ENCODE measurements at regions not wholly inside any gene's neighbourhood (a gene's known extent, or its start where the extent isn't known, plus 50 kb on each side); places are given as distances from the start of the nearest gene placed in this dataset.

- Mint-ChIP-seq H3K36me3 (peaks cover 69% of the 10 kb centered on the region), H3K27ac (no peak overlapping the region), H3K9me3 (peaks cover 88% of the 10 kb centered on the region), H3K27me3 (ENCODE audit: low read depth) (peaks cover 27% of the 10 kb centered on the region), H3K4me1 (no peaks in the 10 kb centered on the region), H3K4me3 (no peak overlapping the region)
- TF ChIP-seq GTF2I (CRISPR knock-in tag; conservative IDR thresholded peaks at IDR 0.05) (no peak), TEAD1 (CRISPR knock-in tag; IDR thresholded peaks at IDR 0.05) (no peak), ZNF263 (CRISPR knock-in tag; IDR thresholded peaks at IDR 0.05; ENCODE audit: low read depth) (no peak), NFE2L1 (CRISPR knock-in tag; IDR thresholded peaks at IDR 0.05) (no peak), ZSCAN18 (CRISPR knock-in tag; IDR thresholded peaks at IDR 0.05) (no peak), ZNF138 (CRISPR knock-in tag; conservative IDR thresholded peaks at IDR 0.05) (no peak), GABPB1 (CRISPR knock-in tag; IDR thresholded peaks at IDR 0.05) (no peak), USF1 (CRISPR knock-in tag; IDR thresholded peaks at IDR 0.05) (no peak), NR1H2 (CRISPR knock-in tag; IDR thresholded peaks at IDR 0.05) (no peak)
- TF ChIP-seq, protein P1, sequence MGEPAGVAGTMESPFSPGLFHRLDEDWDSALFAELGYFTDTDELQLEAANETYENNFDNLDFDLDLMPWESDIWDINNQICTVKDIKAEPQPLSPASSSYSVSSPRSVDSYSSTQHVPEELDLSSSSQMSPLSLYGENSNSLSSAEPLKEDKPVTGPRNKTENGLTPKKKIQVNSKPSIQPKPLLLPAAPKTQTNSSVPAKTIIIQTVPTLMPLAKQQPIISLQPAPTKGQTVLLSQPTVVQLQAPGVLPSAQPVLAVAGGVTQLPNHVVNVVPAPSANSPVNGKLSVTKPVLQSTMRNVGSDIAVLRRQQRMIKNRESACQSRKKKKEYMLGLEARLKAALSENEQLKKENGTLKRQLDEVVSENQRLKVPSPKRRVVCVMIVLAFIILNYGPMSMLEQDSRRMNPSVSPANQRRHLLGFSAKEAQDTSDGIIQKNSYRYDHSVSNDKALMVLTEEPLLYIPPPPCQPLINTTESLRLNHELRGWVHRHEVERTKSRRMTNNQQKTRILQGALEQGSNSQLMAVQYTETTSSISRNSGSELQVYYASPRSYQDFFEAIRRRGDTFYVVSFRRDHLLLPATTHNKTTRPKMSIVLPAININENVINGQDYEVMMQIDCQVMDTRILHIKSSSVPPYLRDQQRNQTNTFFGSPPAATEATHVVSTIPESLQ (CRISPR knock-in tag; IDR thresholded peaks at IDR 0.05): no peak
- TF ChIP-seq, protein P2, sequence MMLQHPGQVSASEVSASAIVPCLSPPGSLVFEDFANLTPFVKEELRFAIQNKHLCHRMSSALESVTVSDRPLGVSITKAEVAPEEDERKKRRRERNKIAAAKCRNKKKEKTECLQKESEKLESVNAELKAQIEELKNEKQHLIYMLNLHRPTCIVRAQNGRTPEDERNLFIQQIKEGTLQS (CRISPR knock-in tag; conservative IDR thresholded peaks at IDR 0.05): no peak
- TF ChIP-seq, protein P3, sequence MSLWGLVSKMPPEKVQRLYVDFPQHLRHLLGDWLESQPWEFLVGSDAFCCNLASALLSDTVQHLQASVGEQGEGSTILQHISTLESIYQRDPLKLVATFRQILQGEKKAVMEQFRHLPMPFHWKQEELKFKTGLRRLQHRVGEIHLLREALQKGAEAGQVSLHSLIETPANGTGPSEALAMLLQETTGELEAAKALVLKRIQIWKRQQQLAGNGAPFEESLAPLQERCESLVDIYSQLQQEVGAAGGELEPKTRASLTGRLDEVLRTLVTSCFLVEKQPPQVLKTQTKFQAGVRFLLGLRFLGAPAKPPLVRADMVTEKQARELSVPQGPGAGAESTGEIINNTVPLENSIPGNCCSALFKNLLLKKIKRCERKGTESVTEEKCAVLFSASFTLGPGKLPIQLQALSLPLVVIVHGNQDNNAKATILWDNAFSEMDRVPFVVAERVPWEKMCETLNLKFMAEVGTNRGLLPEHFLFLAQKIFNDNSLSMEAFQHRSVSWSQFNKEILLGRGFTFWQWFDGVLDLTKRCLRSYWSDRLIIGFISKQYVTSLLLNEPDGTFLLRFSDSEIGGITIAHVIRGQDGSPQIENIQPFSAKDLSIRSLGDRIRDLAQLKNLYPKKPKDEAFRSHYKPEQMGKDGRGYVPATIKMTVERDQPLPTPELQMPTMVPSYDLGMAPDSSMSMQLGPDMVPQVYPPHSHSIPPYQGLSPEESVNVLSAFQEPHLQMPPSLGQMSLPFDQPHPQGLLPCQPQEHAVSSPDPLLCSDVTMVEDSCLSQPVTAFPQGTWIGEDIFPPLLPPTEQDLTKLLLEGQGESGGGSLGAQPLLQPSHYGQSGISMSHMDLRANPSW (CRISPR knock-in tag; conservative IDR thresholded peaks at IDR 0.05; ENCODE audit: low read depth): no peak
- TF ChIP-seq, protein P4, sequence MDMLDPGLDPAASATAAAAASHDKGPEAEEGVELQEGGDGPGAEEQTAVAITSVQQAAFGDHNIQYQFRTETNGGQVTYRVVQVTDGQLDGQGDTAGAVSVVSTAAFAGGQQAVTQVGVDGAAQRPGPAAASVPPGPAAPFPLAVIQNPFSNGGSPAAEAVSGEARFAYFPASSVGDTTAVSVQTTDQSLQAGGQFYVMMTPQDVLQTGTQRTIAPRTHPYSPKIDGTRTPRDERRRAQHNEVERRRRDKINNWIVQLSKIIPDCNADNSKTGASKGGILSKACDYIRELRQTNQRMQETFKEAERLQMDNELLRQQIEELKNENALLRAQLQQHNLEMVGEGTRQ (CRISPR knock-in tag; IDR thresholded peaks at IDR 0.05): no peak
- TF ChIP-seq, protein P5, sequence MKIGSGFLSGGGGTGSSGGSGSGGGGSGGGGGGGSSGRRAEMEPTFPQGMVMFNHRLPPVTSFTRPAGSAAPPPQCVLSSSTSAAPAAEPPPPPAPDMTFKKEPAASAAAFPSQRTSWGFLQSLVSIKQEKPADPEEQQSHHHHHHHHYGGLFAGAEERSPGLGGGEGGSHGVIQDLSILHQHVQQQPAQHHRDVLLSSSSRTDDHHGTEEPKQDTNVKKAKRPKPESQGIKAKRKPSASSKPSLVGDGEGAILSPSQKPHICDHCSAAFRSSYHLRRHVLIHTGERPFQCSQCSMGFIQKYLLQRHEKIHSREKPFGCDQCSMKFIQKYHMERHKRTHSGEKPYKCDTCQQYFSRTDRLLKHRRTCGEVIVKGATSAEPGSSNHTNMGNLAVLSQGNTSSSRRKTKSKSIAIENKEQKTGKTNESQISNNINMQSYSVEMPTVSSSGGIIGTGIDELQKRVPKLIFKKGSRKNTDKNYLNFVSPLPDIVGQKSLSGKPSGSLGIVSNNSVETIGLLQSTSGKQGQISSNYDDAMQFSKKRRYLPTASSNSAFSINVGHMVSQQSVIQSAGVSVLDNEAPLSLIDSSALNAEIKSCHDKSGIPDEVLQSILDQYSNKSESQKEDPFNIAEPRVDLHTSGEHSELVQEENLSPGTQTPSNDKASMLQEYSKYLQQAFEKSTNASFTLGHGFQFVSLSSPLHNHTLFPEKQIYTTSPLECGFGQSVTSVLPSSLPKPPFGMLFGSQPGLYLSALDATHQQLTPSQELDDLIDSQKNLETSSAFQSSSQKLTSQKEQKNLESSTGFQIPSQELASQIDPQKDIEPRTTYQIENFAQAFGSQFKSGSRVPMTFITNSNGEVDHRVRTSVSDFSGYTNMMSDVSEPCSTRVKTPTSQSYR (CRISPR knock-in tag; IDR thresholded peaks at IDR 0.05): no peak
- TF ChIP-seq, protein P6, sequence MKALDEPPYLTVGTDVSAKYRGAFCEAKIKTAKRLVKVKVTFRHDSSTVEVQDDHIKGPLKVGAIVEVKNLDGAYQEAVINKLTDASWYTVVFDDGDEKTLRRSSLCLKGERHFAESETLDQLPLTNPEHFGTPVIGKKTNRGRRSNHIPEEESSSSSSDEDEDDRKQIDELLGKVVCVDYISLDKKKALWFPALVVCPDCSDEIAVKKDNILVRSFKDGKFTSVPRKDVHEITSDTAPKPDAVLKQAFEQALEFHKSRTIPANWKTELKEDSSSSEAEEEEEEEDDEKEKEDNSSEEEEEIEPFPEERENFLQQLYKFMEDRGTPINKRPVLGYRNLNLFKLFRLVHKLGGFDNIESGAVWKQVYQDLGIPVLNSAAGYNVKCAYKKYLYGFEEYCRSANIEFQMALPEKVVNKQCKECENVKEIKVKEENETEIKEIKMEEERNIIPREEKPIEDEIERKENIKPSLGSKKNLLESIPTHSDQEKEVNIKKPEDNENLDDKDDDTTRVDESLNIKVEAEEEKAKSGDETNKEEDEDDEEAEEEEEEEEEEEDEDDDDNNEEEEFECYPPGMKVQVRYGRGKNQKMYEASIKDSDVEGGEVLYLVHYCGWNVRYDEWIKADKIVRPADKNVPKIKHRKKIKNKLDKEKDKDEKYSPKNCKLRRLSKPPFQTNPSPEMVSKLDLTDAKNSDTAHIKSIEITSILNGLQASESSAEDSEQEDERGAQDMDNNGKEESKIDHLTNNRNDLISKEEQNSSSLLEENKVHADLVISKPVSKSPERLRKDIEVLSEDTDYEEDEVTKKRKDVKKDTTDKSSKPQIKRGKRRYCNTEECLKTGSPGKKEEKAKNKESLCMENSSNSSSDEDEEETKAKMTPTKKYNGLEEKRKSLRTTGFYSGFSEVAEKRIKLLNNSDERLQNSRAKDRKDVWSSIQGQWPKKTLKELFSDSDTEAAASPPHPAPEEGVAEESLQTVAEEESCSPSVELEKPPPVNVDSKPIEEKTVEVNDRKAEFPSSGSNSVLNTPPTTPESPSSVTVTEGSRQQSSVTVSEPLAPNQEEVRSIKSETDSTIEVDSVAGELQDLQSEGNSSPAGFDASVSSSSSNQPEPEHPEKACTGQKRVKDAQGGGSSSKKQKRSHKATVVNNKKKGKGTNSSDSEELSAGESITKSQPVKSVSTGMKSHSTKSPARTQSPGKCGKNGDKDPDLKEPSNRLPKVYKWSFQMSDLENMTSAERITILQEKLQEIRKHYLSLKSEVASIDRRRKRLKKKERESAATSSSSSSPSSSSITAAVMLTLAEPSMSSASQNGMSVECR (CRISPR knock-in tag; IDR thresholded peaks at IDR 0.05; ENCODE audit: borderline replicate concordance): no peak
- TF ChIP-seq, protein P7, sequence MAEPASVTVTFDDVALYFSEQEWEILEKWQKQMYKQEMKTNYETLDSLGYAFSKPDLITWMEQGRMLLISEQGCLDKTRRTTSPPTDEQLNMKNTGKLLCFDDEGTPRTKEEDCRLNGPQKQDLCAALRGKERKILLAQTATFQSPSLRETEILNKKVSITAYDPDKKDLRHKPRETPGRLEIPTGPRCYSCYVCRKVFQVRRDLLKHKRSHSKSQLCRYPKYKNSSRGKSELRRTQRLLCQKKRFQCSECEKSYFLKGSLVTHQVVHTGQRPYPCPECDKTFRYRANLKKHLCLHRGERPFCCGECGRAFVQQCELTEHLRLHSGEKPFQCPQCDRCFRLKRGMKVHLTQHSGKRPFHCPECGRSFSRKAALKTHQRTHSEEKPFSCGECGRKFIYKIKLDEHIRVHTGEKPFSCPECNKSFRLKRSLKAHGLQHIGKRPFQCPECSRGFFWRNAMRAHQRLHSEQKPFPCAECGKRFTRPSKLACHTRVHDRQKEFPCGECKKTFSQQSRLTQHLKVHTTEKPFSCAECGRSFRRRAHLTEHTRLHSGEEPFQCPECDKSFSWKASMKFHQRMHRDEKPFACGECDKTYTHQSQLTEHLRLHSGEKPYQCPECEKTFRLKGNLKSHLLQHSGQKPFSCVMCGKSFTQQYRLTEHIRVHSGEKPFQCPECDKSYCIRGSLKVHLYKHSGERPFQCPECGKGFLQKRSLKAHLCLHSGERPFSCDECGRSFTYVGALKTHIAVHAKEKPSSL (CRISPR knock-in tag; conservative IDR thresholded peaks at IDR 0.05): no peak
- ChIA-PET POLR2A (no interaction called here), CTCF (no interaction called here)
- no peak for DNase-seq (ENCODE audit: low spot score)
- no peak for ATAC-seq
Measured at GRCh38 chr2:6777626-6778025, 88.1 kb downstream of the CMPK2 start.

All from WTC11 (cell line).